ENCODE measurements at regions not wholly inside any gene's neighbourhood (a gene's known extent, or its start where the extent isn't known, plus 50 kb on each side); places are given as distances from the start of the nearest gene placed in this dataset.

DNA sequence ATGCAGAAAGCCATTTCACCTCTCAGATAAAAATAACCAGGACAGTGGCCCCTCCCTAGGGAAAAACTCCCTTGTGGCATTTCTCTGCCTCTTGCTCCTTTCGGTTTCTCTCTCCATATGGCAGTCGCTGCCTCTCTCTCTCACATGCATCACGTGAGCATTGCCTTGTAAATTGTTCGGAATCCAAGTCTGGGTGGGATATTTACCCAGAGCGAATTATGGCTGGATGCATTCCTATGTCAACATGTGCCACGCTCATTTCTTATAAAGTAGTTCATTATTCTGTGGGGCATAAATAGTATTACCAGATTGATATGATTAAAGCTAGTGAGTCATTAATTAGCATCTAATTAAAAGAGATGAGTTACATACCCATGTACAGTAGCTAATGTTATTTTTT, 392.9 kb downstream of the INSC start (continued):
- TF ChIP-seq, protein P1, sequence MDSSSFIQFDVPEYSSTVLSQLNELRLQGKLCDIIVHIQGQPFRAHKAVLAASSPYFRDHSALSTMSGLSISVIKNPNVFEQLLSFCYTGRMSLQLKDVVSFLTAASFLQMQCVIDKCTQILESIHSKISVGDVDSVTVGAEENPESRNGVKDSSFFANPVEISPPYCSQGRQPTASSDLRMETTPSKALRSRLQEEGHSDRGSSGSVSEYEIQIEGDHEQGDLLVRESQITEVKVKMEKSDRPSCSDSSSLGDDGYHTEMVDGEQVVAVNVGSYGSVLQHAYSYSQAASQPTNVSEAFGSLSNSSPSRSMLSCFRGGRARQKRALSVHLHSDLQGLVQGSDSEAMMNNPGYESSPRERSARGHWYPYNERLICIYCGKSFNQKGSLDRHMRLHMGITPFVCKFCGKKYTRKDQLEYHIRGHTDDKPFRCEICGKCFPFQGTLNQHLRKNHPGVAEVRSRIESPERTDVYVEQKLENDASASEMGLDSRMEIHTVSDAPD (CRISPR knock-in tag; IDR thresholded peaks at IDR 0.05) = no peak
- TF ChIP-seq, protein P2, sequence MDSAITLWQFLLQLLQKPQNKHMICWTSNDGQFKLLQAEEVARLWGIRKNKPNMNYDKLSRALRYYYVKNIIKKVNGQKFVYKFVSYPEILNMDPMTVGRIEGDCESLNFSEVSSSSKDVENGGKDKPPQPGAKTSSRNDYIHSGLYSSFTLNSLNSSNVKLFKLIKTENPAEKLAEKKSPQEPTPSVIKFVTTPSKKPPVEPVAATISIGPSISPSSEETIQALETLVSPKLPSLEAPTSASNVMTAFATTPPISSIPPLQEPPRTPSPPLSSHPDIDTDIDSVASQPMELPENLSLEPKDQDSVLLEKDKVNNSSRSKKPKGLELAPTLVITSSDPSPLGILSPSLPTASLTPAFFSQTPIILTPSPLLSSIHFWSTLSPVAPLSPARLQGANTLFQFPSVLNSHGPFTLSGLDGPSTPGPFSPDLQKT (CRISPR knock-in tag; IDR thresholded peaks at IDR 0.05; ENCODE audit: borderline replicate concordance) = no peak
- TF ChIP-seq, protein P3, sequence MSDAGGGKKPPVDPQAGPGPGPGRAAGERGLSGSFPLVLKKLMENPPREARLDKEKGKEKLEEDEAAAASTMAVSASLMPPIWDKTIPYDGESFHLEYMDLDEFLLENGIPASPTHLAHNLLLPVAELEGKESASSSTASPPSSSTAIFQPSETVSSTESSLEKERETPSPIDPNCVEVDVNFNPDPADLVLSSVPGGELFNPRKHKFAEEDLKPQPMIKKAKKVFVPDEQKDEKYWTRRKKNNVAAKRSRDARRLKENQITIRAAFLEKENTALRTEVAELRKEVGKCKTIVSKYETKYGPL (CRISPR knock-in tag; IDR thresholded peaks at IDR 0.05) = no peak
- TF ChIP-seq MLLT10 (CRISPR knock-in tag; IDR thresholded peaks at IDR 0.05) (no peak), LCORL (IDR thresholded peaks at IDR 0.05) (no peak), LCORL (CRISPR knock-in tag; IDR thresholded peaks at IDR 0.05) (no peak), ZNF570 (CRISPR knock-in tag; IDR thresholded peaks at IDR 0.05; ENCODE audit: borderline replicate concordance) (no peak), RXRA (CRISPR knock-in tag; IDR thresholded peaks at IDR 0.05) (no peak), ZNF749 (CRISPR knock-in tag; IDR thresholded peaks at IDR 0.05; ENCODE audit: borderline replicate concordance) (no peak), GATA4 (IDR thresholded peaks at IDR 0.05; ENCODE audit: borderline replicate concordance, low read depth) (no peak)
- TF ChIP-seq, protein P4, sequence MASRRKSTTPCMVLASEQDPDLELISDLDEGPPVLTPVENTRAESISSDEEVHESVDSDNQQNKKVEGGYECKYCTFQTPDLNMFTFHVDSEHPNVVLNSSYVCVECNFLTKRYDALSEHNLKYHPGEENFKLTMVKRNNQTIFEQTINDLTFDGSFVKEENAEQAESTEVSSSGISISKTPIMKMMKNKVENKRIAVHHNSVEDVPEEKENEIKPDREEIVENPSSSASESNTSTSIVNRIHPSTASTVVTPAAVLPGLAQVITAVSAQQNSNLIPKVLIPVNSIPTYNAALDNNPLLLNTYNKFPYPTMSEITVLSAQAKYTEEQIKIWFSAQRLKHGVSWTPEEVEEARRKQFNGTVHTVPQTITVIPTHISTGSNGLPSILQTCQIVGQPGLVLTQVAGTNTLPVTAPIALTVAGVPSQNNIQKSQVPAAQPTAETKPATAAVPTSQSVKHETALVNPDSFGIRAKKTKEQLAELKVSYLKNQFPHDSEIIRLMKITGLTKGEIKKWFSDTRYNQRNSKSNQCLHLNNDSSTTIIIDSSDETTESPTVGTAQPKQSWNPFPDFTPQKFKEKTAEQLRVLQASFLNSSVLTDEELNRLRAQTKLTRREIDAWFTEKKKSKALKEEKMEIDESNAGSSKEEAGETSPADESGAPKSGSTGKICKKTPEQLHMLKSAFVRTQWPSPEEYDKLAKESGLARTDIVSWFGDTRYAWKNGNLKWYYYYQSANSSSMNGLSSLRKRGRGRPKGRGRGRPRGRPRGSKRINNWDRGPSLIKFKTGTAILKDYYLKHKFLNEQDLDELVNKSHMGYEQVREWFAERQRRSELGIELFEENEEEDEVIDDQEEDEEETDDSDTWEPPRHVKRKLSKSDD (CRISPR knock-in tag; IDR thresholded peaks at IDR 0.05; ENCODE audit: low read depth) = no peak
- TF ChIP-seq, protein P5, sequence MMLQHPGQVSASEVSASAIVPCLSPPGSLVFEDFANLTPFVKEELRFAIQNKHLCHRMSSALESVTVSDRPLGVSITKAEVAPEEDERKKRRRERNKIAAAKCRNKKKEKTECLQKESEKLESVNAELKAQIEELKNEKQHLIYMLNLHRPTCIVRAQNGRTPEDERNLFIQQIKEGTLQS (CRISPR knock-in tag; IDR thresholded peaks at IDR 0.05) = no peak
